Kidney (tissue), 13 donors: ENCODE measurements at regions not wholly inside any gene's neighbourhood (a gene's known extent, or its start where the extent isn't known, plus 50 kb on each side); places are given as distances from the start of the nearest gene placed in this dataset.

Experiments
- DNase-seq, 5 donors: peaks; one replicate each; pipeline ENCODE4 v3.0.0-alpha.2; 2013 to 2020
- FAIRE-seq: peaks from 2 replicates; lab custom pipeline; 2012; peaks lifted over from hg19 to GRCh38; lab: Jason Lieb, UNC
- H3K27ac ChIP-seq, 2 donors: one replicate each; pipeline ENCODE4 v1.7.0; 2013; ENCODE audit warnings: low read depth in 2 of 2, low read length in 2 of 2, inconsistent platforms in 1 of 2
- H3K27me3 ChIP-seq: one replicate; pipeline ENCODE4 v1.7.1; 2013; ENCODE audit warnings: low read length, inconsistent platforms; ENCODE audit not compliant: control insufficient read depth, insufficient read depth
- H3K36me3 ChIP-seq, 3 donors: one replicate each; pipeline versions ENCODE4 v1.7.0 to v1.7.1; 2013; ENCODE audit warnings: low read length in 3 of 3, control low read depth in 1 of 3, inconsistent platforms in 1 of 3; ENCODE audit not compliant: insufficient read depth in 3 of 3, control insufficient read depth in 2 of 3
- H3K4me1 ChIP-seq, 3 donors: one replicate each; pipeline versions ENCODE4 v1.7.0 to v1.7.1; 2013; ENCODE audit warnings: low read length in 3 of 3, inconsistent platforms in 1 of 3, low read depth in 1 of 3; ENCODE audit not compliant: control insufficient read depth in 2 of 3, insufficient read depth in 2 of 3
- H3K4me3 ChIP-seq, 3 donors: one replicate each; pipeline versions ENCODE4 v1.7.0 to v1.8.1; 2013; ENCODE audit warnings: low read length in 3 of 3, control low read depth in 1 of 3, inconsistent platforms in 1 of 3
- H3K9ac ChIP-seq, 3 donors: one replicate each; pipeline versions ENCODE4 v1.7.0 to v1.7.1; 2013; ENCODE audit warnings: low read length in 3 of 3, control low read depth in 1 of 3, inconsistent platforms in 1 of 3
- H3K9me3 ChIP-seq, 3 donors: one replicate each; pipeline versions ENCODE4 v1.7.0 to v1.7.1; 2013; ENCODE audit warnings: low read length in 3 of 3, control low read depth in 1 of 3, inconsistent platforms in 1 of 3; ENCODE audit not compliant: control insufficient read depth in 2 of 3, insufficient read depth in 1 of 3
- CTCF ChIP-seq: IDR thresholded peaks from 3 replicates; pipeline ENCODE4 v1.5.1; 2012; ENCODE audit warnings: mild to moderate bottlenecking, moderate library complexity, borderline replicate concordance; ENCODE audit not compliant: insufficient read depth; ENCODE audit errors: extremely low read depth
- intact Hi-C: fragments of 100-400 bp; cut with DNase I; formaldehyde crosslinking; loops from one replicate; pipeline ENCODE4 v1.11.1; 2022
- donor health status: control.
- donor health status: control.
- donor health status: control.
- donor health status: control.
- donor health status: control.
- donor health status: DM: yes; HTN: yes; CAD: no.
- donor health status: Normal renal cell carcinoma (clear cell type).

GRCh38 chr2:129274038-129274415, 705.4 kb upstream of the RAB6C start:
- DNase-seq (no peak), FAIRE-seq (no peak)
- Histone ChIP-seq H3K27ac (no peak overlapping the region), H3K9ac (no peak overlapping the region), H3K36me3 (no peaks in the 10 kb centered on the region), H3K4me3 (no peak overlapping the region), H3K9me3 (peaks cover 0 to 3% (median 0%) of the 10 kb centered on the region in 3 donors), H3K4me1 (no peaks in the 10 kb centered on the region), H3K27me3 (no peaks in the 10 kb centered on the region)
- intact Hi-C loops: no loop called here
- no peak for TF ChIP-seq CTCF

- Histone ChIP-seq H3K9me3 (peaks cover 0 to 3% (median 0%) of the 10 kb centered on the region in 3 donors), H3K4me1 (no peaks in the 10 kb centered on the region), H3K9ac (no peak overlapping the region), H3K27ac (no peak overlapping the region), H3K36me3 (no peaks in the 10 kb centered on the region), H3K27me3 (no peaks in the 10 kb centered on the region), H3K4me3 (no peak overlapping the region)
- FAIRE-seq (no peak), DNase-seq (no peak)
- TF ChIP-seq CTCF: no peak
- intact Hi-C loops: no loop called here
These were observed 704.5 kb upstream of the RAB6C start for GRCh38 chr2:129274918-129275317.

GRCh38 chr2:129275706-129276105, 703.8 kb upstream of the RAB6C start:
- no peak overlapping the region for H3K27ac ChIP-seq
- H3K4me1 ChIP-seq: no peaks in the 10 kb centered on the region
- H3K4me3 ChIP-seq: no peak overlapping the region
- H3K9ac ChIP-seq: no peak overlapping the region
- no peak for DNase-seq
- H3K27me3 ChIP-seq: no peaks in the 10 kb centered on the region
- no peaks in the 10 kb centered on the region for H3K9me3 ChIP-seq
- no peaks in the 10 kb centered on the region for H3K36me3 ChIP-seq
- intact Hi-C loops: no loop called here
- TF ChIP-seq CTCF: no peak
- no peak for FAIRE-seq

GRCh38 chr2:129276978-129277584, 702.4 kb upstream of the RAB6C start:
- Histone ChIP-seq H3K4me3 (no peak overlapping the region), H3K27ac (no peak overlapping the region), H3K9ac (no peak overlapping the region), H3K4me1 (no peaks in the 10 kb centered on the region), H3K9me3 (no peaks in the 10 kb centered on the region), H3K36me3 (no peaks in the 10 kb centered on the region), H3K27me3 (no peaks in the 10 kb centered on the region)
- FAIRE-seq: no peak
- intact Hi-C loops: no loop called here
- DNase-seq: no peak
- TF ChIP-seq CTCF: no peak
